NCI-H82 (cell line): ENCODE measurements at regions not wholly inside any gene's neighbourhood (a gene's known extent, or its start where the extent isn't known, plus 50 kb on each side); places are given as distances from the start of the nearest gene placed in this dataset.

Experiments
- DNase-seq: peaks from one replicate; lab custom pipeline; 2025; lab: John Stamatoyannopoulos, UW

- no peak for DNase-seq
These were observed 332.2 kb upstream of the GBE1 start for GRCh38 chr3:82093641-82094040.

- DNase-seq: no peak
These were observed 327.3 kb upstream of the GBE1 start for GRCh38 chr3:82088749-82089148.

- no peak for DNase-seq
These were observed 326.5 kb upstream of the GBE1 start for GRCh38 chr3:82087958-82088357.

GRCh38 chr3:82085851-82086475, 324.5 kb upstream of the GBE1 start:
- DNase-seq: no peak

- no peak for DNase-seq
These were observed 323.9 kb upstream of the GBE1 start for GRCh38 chr3:82085356-82085755.

- no peak for DNase-seq
These were observed 323.4 kb upstream of the GBE1 start for GRCh38 chr3:82084824-82085223.

GRCh38 chr3:82082796-82083195, 321.4 kb upstream of the GBE1 start:
- no peak for DNase-seq

- no peak for DNase-seq
These were observed 319.9 kb upstream of the GBE1 start for GRCh38 chr3:82081351-82081750.

- no peak for DNase-seq
These were observed 319.3 kb upstream of the GBE1 start for GRCh38 chr3:82080792-82081191.

GRCh38 chr3:82080261-82080660, 318.8 kb upstream of the GBE1 start:
- DNase-seq: no peak

GRCh38 chr3:82079335-82079890, 318.0 kb upstream of the GBE1 start:
- no peak for DNase-seq

GRCh38 chr3:82078246-82078645, 316.8 kb upstream of the GBE1 start:
- DNase-seq: no peak

- no peak for DNase-seq
These were observed 306.0 kb upstream of the GBE1 start for GRCh38 chr3:82067420-82067819.

GRCh38 chr3:82058809-82059208, 297.4 kb upstream of the GBE1 start:
- no peak for DNase-seq

- DNase-seq: no peak
These were observed 294.3 kb upstream of the GBE1 start for GRCh38 chr3:82055792-82056191.

GRCh38 chr3:82054849-82055248, 293.4 kb upstream of the GBE1 start:
- DNase-seq: no peak

GRCh38 chr3:82053236-82053635, 291.8 kb upstream of the GBE1 start:
- no peak for DNase-seq

- DNase-seq: no peak
These were observed 288.9 kb upstream of the GBE1 start for GRCh38 chr3:82050382-82050781.

- DNase-seq: no peak
These were observed 287.3 kb upstream of the GBE1 start for GRCh38 chr3:82048711-82049110.

- DNase-seq: peak; percentile 76
These were observed 283.7 kb upstream of the GBE1 start for GRCh38 chr3:82044930-82045705.

GRCh38 chr3:82038556-82038955, 277.1 kb upstream of the GBE1 start:
- DNase-seq: no peak

- DNase-seq: no peak
These were observed 271.7 kb upstream of the GBE1 start for GRCh38 chr3:82033186-82033585.

- no peak for DNase-seq
These were observed 270.2 kb upstream of the GBE1 start for GRCh38 chr3:82031596-82031995.

GRCh38 chr3:82030916-82031315, 269.5 kb upstream of the GBE1 start:
- DNase-seq: no peak
